22Rv1 (cell line): ENCODE measurements at regions not wholly inside any gene's neighbourhood (a gene's known extent, or its start where the extent isn't known, plus 50 kb on each side); places are given as distances from the start of the nearest gene placed in this dataset.

Experiments
- CTCF ChIP-seq: fragments of 450-650 bp; IDR thresholded peaks from 2 replicates; pipeline ENCODE4 v1.5.1; 2017; ENCODE audit warnings: mild to moderate bottlenecking
- ZFX ChIP-seq: fragments of 450-650 bp; IDR thresholded peaks from 2 replicates; pipeline ENCODE4 v1.6.1; 2017; ENCODE audit warnings: antibody characterized with exemption, borderline replicate concordance

GRCh38 chr9:118568704-118569103 is 800.5 kb downstream of the BRINP1 start:
- TF ChIP-seq CTCF (no peak), ZFX (no peak)
